Ovary (tissue), 7 donors: ENCODE measurements at regions not wholly inside any gene's neighbourhood (a gene's known extent, or its start where the extent isn't known, plus 50 kb on each side); places are given as distances from the start of the nearest gene placed in this dataset.

Source experiments
- DNase-seq, 5 donors: peaks; one replicate each; pipeline ENCODE4 v3.0.0-alpha.2; 2019 to 2020
- H3K27ac ChIP-seq, 2 donors: fragments of 200-600 bp; one replicate each; pipeline versions ENCODE4 v1.5.1 to v1.8.0; 2019 to 2022
- H3K27me3 ChIP-seq: fragments of 200-600 bp; one replicate; pipeline ENCODE4 v1.8.0; 2022
- H3K36me3 ChIP-seq: fragments of 200-600 bp; sonication (generic); one replicate; pipeline ENCODE4 v1.5.1; 2019
- H3K4me1 ChIP-seq: one replicate; pipeline ENCODE4 v1.8.1; 2013; ENCODE audit warnings: mild to moderate bottlenecking, moderate library complexity; ENCODE audit not compliant: insufficient read depth
- H3K4me3 ChIP-seq: fragments of 200-600 bp; sonication (generic); one replicate; pipeline ENCODE4 v1.5.1; 2017
- H3K9me3 ChIP-seq, 2 donors: fragments of 200-600 bp in 1 of 2; sonication (generic) in 1 of 2; one replicate each; pipeline versions ENCODE4 v1.5.1 to v1.8.1; 2013 to 2019; ENCODE audit warnings: mild to moderate bottlenecking in 1 of 2, moderate library complexity in 1 of 2
- EP300 ChIP-seq: sonication (generic); formaldehyde crosslinking; IDR thresholded peaks from one replicate; pipeline ENCODE4 v1.6.1; 2017; ENCODE audit warnings: antibody characterized with exemption
- POLR2A ChIP-seq: fragments of 450-650 bp; IDR thresholded peaks from one replicate; pipeline ENCODE4 v1.6.1; 2017; ENCODE audit warnings: antibody characterized with exemption, mild to moderate bottlenecking, moderate library complexity
- WGBS, 3 donors: extraction: QIAGEN DNeasy Blood & Tissue Kit in 1 of 3; methylation state at CpG; one replicate each; pipeline versions ENCODE4 v1.1.5 to v1.1.7; 2013 to 2017; 5-methylcytosine and 5-hydroxymethylcytosine counted together
- intact Hi-C, 4 donors: fragments of 100-400 bp; cut with DNase I; formaldehyde crosslinking; loops; one replicate each; pipeline versions ENCODE4 v1.11.0 to v1.15.1; 2022 to 2023
- TF ChIP-seq, protein P1 (sequence below), 3 donors: fragments of 450-650 bp in 2 of 3; fragments of 200-600 bp in 1 of 3; IDR thresholded peaks; one replicate each; pipeline versions ENCODE4 v1.5.1 to v1.8.0; 2016 to 2022; ENCODE audit warnings: antibody characterized with exemption in 3 of 3, mild to moderate bottlenecking in 1 of 3
- donor health status: DM: no; HTN: no; CAD: no; lungs with moderate emphysema.
- donor health status: DM: no; HTN: no; CAD: no.
- donor health status: Bipolar disorder and iron deficiency.
- donor health status: DM: no; HTN: no; CAD: no.
- donor health status: DM: yes; HTN: yes; CAD: no.

DNA sequence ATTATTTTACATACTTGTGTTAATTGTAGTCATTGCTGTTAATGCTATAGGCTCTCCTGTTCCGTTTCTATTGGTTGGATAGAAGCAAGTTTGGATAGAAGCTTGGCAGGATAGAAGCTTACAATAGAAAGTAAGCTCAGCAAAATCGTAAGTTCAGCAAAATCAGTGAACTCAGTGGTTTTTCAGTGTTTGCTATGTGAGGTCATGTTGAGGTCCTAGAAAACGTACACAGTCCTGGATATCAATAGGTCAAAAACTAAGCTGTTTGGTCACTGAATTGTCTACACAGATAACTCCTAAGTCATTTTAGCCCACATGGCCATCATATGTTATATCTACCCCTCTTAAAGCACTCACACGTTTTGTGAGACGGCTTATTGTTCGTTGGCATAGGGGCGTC, 299.4 kb downstream of the MAN2A1 start:
- Histone ChIP-seq H3K9me3 (no peaks in the 10 kb centered on the region), H3K4me1 (no peaks in the 10 kb centered on the region), H3K27me3 (no peaks in the 10 kb centered on the region), H3K27ac (no peak overlapping the region), H3K36me3 (no peaks in the 10 kb centered on the region), H3K4me3 (no peak overlapping the region)
- intact Hi-C loops: no loop called here
- no peak for DNase-seq
- 86 to 93% (median 89%) methylated on average over 7 of the region's 7 CpGs for WGBS, 3 donors
- TF ChIP-seq POLR2A (no peak), EP300 (no peak)

DNA sequence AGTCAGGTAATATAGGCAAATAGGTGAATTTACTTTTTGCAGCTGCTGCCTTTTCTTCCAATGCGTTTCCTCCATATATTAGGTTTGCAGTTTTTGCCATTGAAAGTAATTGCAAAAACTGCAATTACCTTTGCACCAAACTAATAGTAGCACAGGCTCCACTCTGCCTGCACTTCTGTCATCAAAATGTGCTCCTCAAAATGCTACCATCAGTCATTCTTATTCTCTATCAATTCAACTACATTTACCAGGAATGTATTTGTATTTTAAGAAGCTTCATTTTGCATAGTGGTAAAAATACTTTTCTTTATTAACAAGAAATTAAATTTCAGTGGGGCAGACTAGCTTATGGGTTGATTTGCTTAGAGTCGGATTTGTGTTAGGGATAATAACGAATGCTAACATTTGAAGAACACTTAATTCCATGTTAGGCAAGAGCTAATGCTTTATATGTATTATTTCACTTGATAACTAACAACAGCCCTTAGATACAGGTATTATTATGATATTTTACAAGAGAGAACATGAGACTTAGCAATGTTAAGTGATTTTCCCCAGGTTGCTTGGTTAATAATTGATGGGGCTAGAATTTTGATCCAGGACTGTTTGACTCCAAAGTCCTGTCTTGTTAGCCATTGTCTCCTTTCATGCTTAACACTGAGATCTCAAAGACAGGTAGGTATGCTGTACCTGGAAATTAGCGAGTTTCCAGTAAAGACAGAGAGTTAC, 300.4 kb downstream of the MAN2A1 start:
- no peaks in the 10 kb centered on the region for H3K9me3 ChIP-seq
- no peak for DNase-seq
- no peaks in the 10 kb centered on the region for H3K27me3 ChIP-seq
- WGBS, 3 donors: 90 to 97% (median 94%) methylated on average over 4 of the region's 4 CpGs
- intact Hi-C loops: no loop called here
- no peaks in the 10 kb centered on the region for H3K36me3 ChIP-seq
- H3K27ac ChIP-seq: no peak overlapping the region
- no peak for TF ChIP-seq POLR2A
- TF ChIP-seq, protein P1, sequence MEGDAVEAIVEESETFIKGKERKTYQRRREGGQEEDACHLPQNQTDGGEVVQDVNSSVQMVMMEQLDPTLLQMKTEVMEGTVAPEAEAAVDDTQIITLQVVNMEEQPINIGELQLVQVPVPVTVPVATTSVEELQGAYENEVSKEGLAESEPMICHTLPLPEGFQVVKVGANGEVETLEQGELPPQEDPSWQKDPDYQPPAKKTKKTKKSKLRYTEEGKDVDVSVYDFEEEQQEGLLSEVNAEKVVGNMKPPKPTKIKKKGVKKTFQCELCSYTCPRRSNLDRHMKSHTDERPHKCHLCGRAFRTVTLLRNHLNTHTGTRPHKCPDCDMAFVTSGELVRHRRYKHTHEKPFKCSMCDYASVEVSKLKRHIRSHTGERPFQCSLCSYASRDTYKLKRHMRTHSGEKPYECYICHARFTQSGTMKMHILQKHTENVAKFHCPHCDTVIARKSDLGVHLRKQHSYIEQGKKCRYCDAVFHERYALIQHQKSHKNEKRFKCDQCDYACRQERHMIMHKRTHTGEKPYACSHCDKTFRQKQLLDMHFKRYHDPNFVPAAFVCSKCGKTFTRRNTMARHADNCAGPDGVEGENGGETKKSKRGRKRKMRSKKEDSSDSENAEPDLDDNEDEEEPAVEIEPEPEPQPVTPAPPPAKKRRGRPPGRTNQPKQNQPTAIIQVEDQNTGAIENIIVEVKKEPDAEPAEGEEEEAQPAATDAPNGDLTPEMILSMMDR (IDR thresholded peaks at IDR 0.05): no peak
- no peak overlapping the region for H3K4me3 ChIP-seq
- no peaks in the 10 kb centered on the region for H3K4me1 ChIP-seq

DNA sequence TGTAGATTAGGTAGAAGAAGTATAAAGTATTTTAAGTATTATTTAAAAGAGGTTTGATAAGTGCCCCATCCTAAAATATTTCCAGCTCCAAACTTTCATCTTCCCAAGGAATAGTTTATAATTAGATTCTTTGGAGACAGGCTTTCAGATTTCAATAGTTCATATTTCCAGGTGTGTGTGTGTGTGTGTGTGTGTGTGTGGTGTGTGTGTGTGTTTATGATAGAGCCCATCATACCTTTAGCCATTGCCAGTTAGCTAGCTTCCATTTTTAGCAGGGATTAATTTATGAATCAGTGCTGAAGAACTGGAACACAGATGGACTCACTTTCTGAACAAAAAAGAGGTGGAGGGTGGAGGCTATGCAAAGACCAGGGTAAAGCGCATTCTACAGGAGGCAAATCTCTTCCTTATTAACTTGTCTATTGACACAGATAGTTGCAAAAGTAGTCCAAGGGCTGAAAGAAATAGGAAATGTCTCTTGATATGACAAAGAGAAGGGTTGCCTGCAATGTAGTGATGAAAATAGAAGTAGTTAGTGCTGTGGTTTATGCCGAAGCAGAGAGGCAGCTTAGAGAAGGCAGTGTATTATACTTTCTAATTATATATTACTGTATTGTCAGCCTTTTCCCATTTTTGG, 301.1 kb downstream of the MAN2A1 start:
- H3K27me3 ChIP-seq: no peaks in the 10 kb centered on the region

DNA sequence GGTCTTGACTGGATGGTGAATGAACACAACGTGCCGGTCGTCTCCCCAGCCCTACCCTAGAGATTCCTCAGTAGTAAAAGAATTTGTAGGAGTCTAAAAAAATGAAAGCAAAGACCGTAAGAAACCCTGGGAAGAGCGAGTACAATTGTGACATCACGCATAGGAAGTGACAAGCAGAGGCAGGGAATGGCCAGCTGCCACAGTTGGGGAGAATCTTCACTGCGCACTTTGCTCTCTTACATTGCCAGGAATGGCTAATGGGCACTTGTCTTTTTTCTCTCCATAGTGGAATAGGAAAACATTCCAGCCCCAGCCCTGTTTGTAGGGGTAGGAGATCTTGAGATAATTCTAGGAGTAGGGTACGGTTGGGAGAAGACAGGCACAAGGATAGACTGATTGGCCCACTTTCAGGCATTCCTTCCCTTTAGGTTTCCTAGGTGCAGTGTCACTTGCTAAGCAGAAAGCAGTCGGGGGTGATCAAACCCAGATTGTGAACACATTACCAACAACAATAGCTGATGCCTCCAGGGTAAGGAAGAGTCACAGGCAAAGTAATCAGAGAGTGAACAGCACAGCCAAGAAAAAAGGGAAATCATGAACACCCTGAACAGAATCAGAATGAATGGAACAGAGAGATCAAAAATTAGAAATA, 302.7 kb downstream of the MAN2A1 start:
- no peaks in the 10 kb centered on the region for H3K4me1 ChIP-seq
- no peak for DNase-seq
- TF ChIP-seq, protein P1 (IDR thresholded peaks at IDR 0.05): no peak
- TF ChIP-seq EP300: no peak
- no peak for TF ChIP-seq POLR2A
- H3K9me3 ChIP-seq: no peaks in the 10 kb centered on the region
- WGBS, 3 donors: 86 to 91% (median 89%) methylated on average over 9 of the region's 9 CpGs
- no peak overlapping the region for H3K4me3 ChIP-seq
- intact Hi-C loops: no loop called here
- no peaks in the 10 kb centered on the region for H3K36me3 ChIP-seq
- H3K27ac ChIP-seq: no peak overlapping the region
- H3K27me3 ChIP-seq: no peaks in the 10 kb centered on the region

More for the DNA sequence above, 301.1 kb downstream of the MAN2A1 start:
- H3K4me1 ChIP-seq: no peaks in the 10 kb centered on the region
- no peaks in the 10 kb centered on the region for H3K36me3 ChIP-seq
- no peaks in the 10 kb centered on the region for H3K9me3 ChIP-seq
- H3K4me3 ChIP-seq: no peak overlapping the region
- no peak overlapping the region for H3K27ac ChIP-seq
- DNase-seq: no peak
- intact Hi-C loops: no loop called here
- TF ChIP-seq, protein P1 (IDR thresholded peaks at IDR 0.05): no peak
- no peak for TF ChIP-seq POLR2A
- 82 to 91% (median 89%) methylated on average over 2 of the region's 2 CpGs for WGBS, 3 donors

DNA sequence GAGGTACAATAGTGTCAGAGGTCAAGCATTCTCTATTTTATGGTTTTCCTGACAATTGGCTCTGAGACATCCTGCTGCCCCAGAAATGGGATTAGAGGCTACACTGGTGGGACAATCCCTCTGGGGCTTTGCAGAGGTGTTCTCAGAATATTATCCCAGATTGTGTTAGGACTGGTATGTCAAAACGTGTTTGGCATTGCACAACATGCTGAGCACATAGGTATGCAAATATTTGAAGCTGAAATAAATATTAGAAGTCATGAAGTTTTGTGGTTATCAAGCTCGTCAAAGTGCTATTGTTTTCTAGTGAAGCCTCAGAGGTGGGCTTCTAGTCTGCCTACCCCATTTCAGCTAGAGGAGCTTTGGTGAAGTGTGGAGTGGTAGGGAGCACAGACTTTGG, 304.4 kb downstream of the MAN2A1 start:
- H3K4me3 ChIP-seq: no peak overlapping the region
- H3K27ac ChIP-seq: no peak overlapping the region
- H3K4me1 ChIP-seq: no peaks in the 10 kb centered on the region
- DNase-seq: no peak
- no peaks in the 10 kb centered on the region for H3K9me3 ChIP-seq
- no peak for TF ChIP-seq POLR2A
- TF ChIP-seq EP300: no peak
- TF ChIP-seq, protein P1 (IDR thresholded peaks at IDR 0.05): no peak
- no peaks in the 10 kb centered on the region for H3K27me3 ChIP-seq
- H3K36me3 ChIP-seq: no peaks in the 10 kb centered on the region
- intact Hi-C loops: no loop called here
- 79 to 88% (median 85%) methylated on average over 2 of the region's 2 CpGs for WGBS, 3 donors
